ENCODE measurements at regions not wholly inside any gene's neighbourhood (a gene's known extent, or its start where the extent isn't known, plus 50 kb on each side); places are given as distances from the start of the nearest gene placed in this dataset.
"Not testable (repeated sequence)": the region's sequence is repeated elsewhere in the genome, so short reads cannot be mapped to it uniquely, and the experiment has no call there.

GRCh38 chr18:70808481-70809056 lies 519.7 kb downstream of the SOCS6 start:
- no peaks in the 10 kb centered on the region for H3K27me3 ChIP-seq
- no peak overlapping the region for H3K27ac ChIP-seq
- no peaks in the 10 kb centered on the region for H3K9me3 ChIP-seq
- H3K4me1 ChIP-seq = no peaks in the 10 kb centered on the region
- no peaks in the 10 kb centered on the region for H3K36me3 ChIP-seq
- H3K4me3 ChIP-seq = no peak overlapping the region
- TF ChIP-seq CTCF (IDR thresholded peaks at IDR 0.05) (no peak), POLR2AphosphoS5 (IDR thresholded peaks at IDR 0.05; ENCODE audit: insufficient read depth in 1 of 2, low read depth in 1 of 2) (no peak), POLR2A (IDR thresholded peaks at IDR 0.05) (no peak)
- DNase-seq (ENCODE audit: extremely low spot score in 2 of 2) = no peak
- intact Hi-C loops (cut with DNase I) = no loop called here

GRCh38 chr18:70781860-70782453 lies 493.1 kb downstream of the SOCS6 start:
- intact Hi-C loops (cut with DNase I) = no loop called here
- Histone ChIP-seq H3K27ac (no peak overlapping the region), H3K36me3 (no peaks in the 10 kb centered on the region), H3K27me3 (no peaks in the 10 kb centered on the region), H3K9me3 (no peaks in the 10 kb centered on the region), H3K4me1 (no peaks in the 10 kb centered on the region), H3K4me3 (no peak overlapping the region)
- TF ChIP-seq POLR2AphosphoS5 (IDR thresholded peaks at IDR 0.05; ENCODE audit: insufficient read depth in 1 of 2, low read depth in 1 of 2) (no peak), CTCF (IDR thresholded peaks at IDR 0.05) (no peak)
- no peak for DNase-seq (ENCODE audit: extremely low spot score in 2 of 2)

- H3K36me3 ChIP-seq; DNase-seq (ENCODE audit: extremely low spot score in 2 of 2); H3K27ac ChIP-seq; H3K4me1 ChIP-seq; H3K27me3 ChIP-seq; intact Hi-C loops (cut with DNase I); H3K9me3 ChIP-seq; H3K4me3 ChIP-seq: not testable (repeated sequence)
Observed at GRCh38 chr18:70766254-70766653, 477.4 kb downstream of the SOCS6 start.

GRCh38 chr18:70762812-70763211 lies 474.0 kb downstream of the SOCS6 start:
- no peaks in the 10 kb centered on the region for H3K9me3 ChIP-seq
- no peaks in the 10 kb centered on the region for H3K36me3 ChIP-seq
- TF ChIP-seq POLR2A (IDR thresholded peaks at IDR 0.05) (no peak), CTCF (IDR thresholded peaks at IDR 0.05) (no peak), POLR2AphosphoS5 (IDR thresholded peaks at IDR 0.05; ENCODE audit: insufficient read depth in 1 of 2, low read depth in 1 of 2) (no peak)
- intact Hi-C loops (cut with DNase I) = no loop called here
- H3K27ac ChIP-seq = no peak overlapping the region
- H3K4me1 ChIP-seq = no peaks in the 10 kb centered on the region
- no peaks in the 10 kb centered on the region for H3K27me3 ChIP-seq
- no peak overlapping the region for H3K4me3 ChIP-seq
- DNase-seq (ENCODE audit: extremely low spot score in 2 of 2) = no peak

GRCh38 chr18:70758780-70759179 lies 469.9 kb downstream of the SOCS6 start:
- Histone ChIP-seq H3K4me3 (no peak overlapping the region), H3K27ac (no peak overlapping the region), H3K36me3 (no peaks in the 10 kb centered on the region), H3K4me1 (no peaks in the 10 kb centered on the region), H3K9me3 (no peaks in the 10 kb centered on the region), H3K27me3 (no peaks in the 10 kb centered on the region)
- DNase-seq (ENCODE audit: extremely low spot score in 2 of 2) = no peak
- no peak for TF ChIP-seq CTCF (IDR thresholded peaks at IDR 0.05)
- no peak for TF ChIP-seq POLR2A (IDR thresholded peaks at IDR 0.05)
- no peak for TF ChIP-seq POLR2AphosphoS5 (IDR thresholded peaks at IDR 0.05; ENCODE audit: insufficient read depth in 1 of 2, low read depth in 1 of 2)
- intact Hi-C loops (cut with DNase I) = no loop called here
